KG1 (cell line): ENCODE measurements at regions not wholly inside any gene's neighbourhood (a gene's known extent, or its start where the extent isn't known, plus 50 kb on each side); places are given as distances from the start of the nearest gene placed in this dataset.

Experiments used
- DNase-seq: peaks from one replicate; lab custom pipeline; 2025; lab: John Stamatoyannopoulos, UW

GRCh38 chr11:122172352-122173073 is 56.5 kb upstream of the BLID start:
- no peak for DNase-seq

- no peak for DNase-seq
Observed at GRCh38 chr11:122170815-122171475, 54.9 kb upstream of the BLID start.

DNA sequence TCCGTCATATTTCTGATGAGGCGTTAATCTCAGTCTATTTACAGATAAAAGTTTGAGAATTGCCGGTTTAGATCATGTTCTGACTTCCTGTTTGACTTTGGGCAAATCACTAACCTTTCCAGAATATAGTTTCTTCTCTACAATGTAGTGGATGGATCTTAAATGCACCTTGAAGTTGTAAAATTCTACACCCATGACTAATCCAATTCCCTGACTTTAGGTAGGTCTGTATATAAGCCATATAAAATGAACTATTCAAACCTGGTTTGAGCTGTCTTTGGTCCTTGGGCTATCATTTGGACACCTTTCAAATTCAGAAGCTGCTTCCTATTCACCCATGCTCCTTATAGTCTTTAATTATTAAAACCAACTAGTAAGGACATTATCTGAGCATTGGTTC is 52.2 kb upstream of the BLID start:
- no peak for DNase-seq

DNA sequence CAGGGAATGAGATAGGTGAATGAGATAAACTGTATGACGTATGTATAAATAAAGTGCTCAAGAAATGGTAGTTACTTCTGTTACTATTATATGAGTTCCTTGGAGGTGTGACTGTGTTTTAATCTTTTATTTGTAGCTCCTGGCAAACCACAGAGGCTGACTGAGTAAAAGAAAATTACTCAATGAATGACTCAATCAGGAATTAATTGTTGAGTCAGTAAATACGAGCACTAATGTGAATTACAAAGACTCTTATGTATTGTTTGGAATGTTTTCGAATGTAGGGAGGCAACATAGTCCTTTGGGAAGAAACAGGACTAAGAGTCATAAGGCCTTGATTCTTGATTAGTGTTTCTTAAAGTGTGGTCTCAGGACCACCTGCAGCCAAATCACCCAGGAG is 51.1 kb upstream of the BLID start:
- DNase-seq: no peak

DNA sequence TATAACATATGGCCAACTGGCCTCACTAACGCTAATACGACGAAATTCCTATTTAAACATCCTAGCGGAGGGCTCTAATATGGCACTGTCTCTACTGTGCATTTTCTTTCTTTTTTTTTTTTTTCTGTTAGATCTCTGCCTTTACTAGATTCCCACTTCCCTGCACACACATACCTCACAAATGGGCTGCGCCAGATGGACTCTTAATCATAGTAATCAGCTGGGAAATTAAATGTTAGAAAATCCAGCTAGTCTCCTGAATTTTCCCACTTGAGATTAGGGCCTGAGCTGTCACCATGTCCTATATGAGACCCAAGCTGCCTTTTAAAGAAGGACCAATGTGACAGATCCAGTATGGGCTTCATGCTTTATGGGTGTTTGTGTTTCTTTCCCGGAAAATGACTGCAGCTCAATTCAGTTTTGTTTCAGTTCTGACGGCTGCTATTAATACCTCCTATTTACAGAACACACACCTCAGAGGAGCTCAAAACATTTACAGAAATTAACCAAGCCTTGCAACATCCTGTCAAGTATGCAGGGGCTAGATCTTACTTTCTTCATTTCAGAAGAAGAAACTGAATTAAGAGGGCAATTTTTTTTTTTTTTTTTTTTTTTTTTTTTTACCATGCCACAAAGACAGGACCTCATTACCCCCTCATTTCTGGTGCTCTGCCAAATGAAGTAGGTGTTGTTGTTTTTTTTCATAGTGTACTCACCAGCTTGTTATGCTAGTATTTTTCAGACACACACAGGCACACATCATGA is 49.8 kb upstream of the BLID start:
- DNase-seq: no peak
